Adrenal gland (tissue), 9 donors: ENCODE measurements at regions not wholly inside any gene's neighbourhood (a gene's known extent, or its start where the extent isn't known, plus 50 kb on each side); places are given as distances from the start of the nearest gene placed in this dataset.

Source experiments
- DNase-seq, 7 donors: peaks; one replicate each; pipeline ENCODE4 v3.0.0-alpha.2; 2019 to 2020
- H3K27ac ChIP-seq, 5 donors: fragments of 200-600 bp; sonication (generic) in 4 of 5; 1 replicate in 3 of 5; 2 replicates in 2 of 5; pipeline versions ENCODE4 v1.5.1 to v1.8.0; 2016 to 2020; ENCODE audit warnings: mild to moderate bottlenecking in 1 of 5
- H3K27me3 ChIP-seq: fragments of 200-600 bp; 2 replicates; pipeline ENCODE4 v1.8.0; 2021
- H3K36me3 ChIP-seq, 2 donors: fragments of 200-600 bp; replicated peaks in 1 of 2; 1 replicate in 1 of 2; 2 replicates in 1 of 2; pipeline versions ENCODE4 v1.5.1 to v1.8.0; 2018 to 2022
- H3K4me1 ChIP-seq, 2 donors: fragments of 200-600 bp; replicated peaks in 1 of 2; 1 replicate in 1 of 2; 2 replicates in 1 of 2; pipeline versions ENCODE4 v1.5.1 to v1.8.0; 2018 to 2021
- H3K4me3 ChIP-seq, 4 donors: fragments of 200-600 bp; sonication (generic) in 3 of 4; one replicate each; pipeline ENCODE4 v1.5.1; 2016 to 2018
- H3K9me3 ChIP-seq, 3 donors: fragments of 200-600 bp; sonication (generic) in 1 of 3; replicated peaks in 1 of 3; 1 replicate in 2 of 3; 2 replicates in 1 of 3; pipeline versions ENCODE4 v1.5.1 to v1.8.0; 2016 to 2021
- CTCF ChIP-seq, 6 experiments: fragments of 450-650 bp in 4 of 6; fragments of 200-600 bp in 2 of 6; sonication (generic) in 1 of 6; IDR thresholded peaks; 1 replicate in 5 of 6; 2 replicates in 1 of 6; pipeline versions ENCODE4 v1.5.1 to v1.8.0; 2016 to 2021; ENCODE audit warnings: antibody characterized with exemption in 6 of 6, mild to moderate bottlenecking in 2 of 6, moderate library complexity in 1 of 6
- POLR2A ChIP-seq, 2 donors: fragments of 450-650 bp; IDR thresholded peaks; one replicate each; pipeline ENCODE4 v1.6.1; 2017; ENCODE audit warnings: antibody characterized with exemption in 2 of 2, mild to moderate bottlenecking in 2 of 2, moderate library complexity in 1 of 2
- WGBS, 4 donors: extraction: QIAGEN DNeasy Blood & Tissue Kit in 2 of 4; methylation state at CpG; one replicate each; pipeline versions ENCODE4 v1.1.5 to v1.1.7; 2013 to 2017; 5-methylcytosine and 5-hydroxymethylcytosine counted together
- intact Hi-C, 2 donors: fragments of 100-400 bp; cut with DNase I; formaldehyde crosslinking; loops; one replicate each; pipeline versions ENCODE4 v1.14.1 to v1.15.0; 2022 to 2023
- donor health status: healthy with polysubstance abuse.
- donor health status: Bipolar disorder and iron deficiency.
- donor health status: DM: yes; HTN: yes; CAD: no.
- donor health status: DM: no; HTN: no; CAD: no.
- donor health status: DM: no; HTN: no; CAD: no.

GRCh38 chr3:144106970-144107369, 135.3 kb downstream of the DIPK2A start:
- Histone ChIP-seq H3K27me3 (no peaks in the 10 kb centered on the region), H3K4me3 (no peak overlapping the region), H3K27ac (no peak overlapping the region), H3K9me3 (no peaks in the 10 kb centered on the region), H3K4me1 (no peaks in the 10 kb centered on the region), H3K36me3 (no peaks in the 10 kb centered on the region)
- no peak for TF ChIP-seq CTCF (IDR thresholded peaks at IDR 0.05)
- TF ChIP-seq POLR2A (IDR thresholded peaks at IDR 0.05), result no peak
- no peak for DNase-seq
- 78 to 85% (median 83%) methylated on average over 3 of the region's 3 CpGs for WGBS, 4 donors
- intact Hi-C loops, result no loop called here

- Histone ChIP-seq H3K4me1 (no peaks in the 10 kb centered on the region), H3K36me3 (no peaks in the 10 kb centered on the region), H3K4me3 (no peak overlapping the region), H3K27me3 (no peaks in the 10 kb centered on the region), H3K27ac (no peak overlapping the region), H3K9me3 (no peaks in the 10 kb centered on the region)
- WGBS, 4 donors, result 94 to 100% (median 95%) methylated on average over 1 of the region's 1 CpG
- TF ChIP-seq CTCF (IDR thresholded peaks at IDR 0.05) (no peak), POLR2A (IDR thresholded peaks at IDR 0.05) (no peak)
- DNase-seq, result no peak
- intact Hi-C loops, result no loop called here
Observed at GRCh38 chr3:144107923-144108322, 136.3 kb downstream of the DIPK2A start.

- H3K36me3 ChIP-seq, result no peaks in the 10 kb centered on the region
- DNase-seq, result no peak
- WGBS, 4 donors, result 82 to 91% (median 83%) methylated on average over 3 of the region's 3 CpGs
- TF ChIP-seq POLR2A (IDR thresholded peaks at IDR 0.05) (no peak), CTCF (IDR thresholded peaks at IDR 0.05) (no peak)
- no peaks in the 10 kb centered on the region for H3K27me3 ChIP-seq
- H3K4me3 ChIP-seq, result no peak overlapping the region
- intact Hi-C loops, result no loop called here
- H3K9me3 ChIP-seq, result no peaks in the 10 kb centered on the region
- no peaks in the 10 kb centered on the region for H3K4me1 ChIP-seq
- H3K27ac ChIP-seq, result no peak overlapping the region
Observed at GRCh38 chr3:144109944-144110343, 138.3 kb downstream of the DIPK2A start.

GRCh38 chr3:144112036-144112435, 140.4 kb downstream of the DIPK2A start:
- no peaks in the 10 kb centered on the region for H3K36me3 ChIP-seq
- DNase-seq, result no peak
- TF ChIP-seq CTCF (IDR thresholded peaks at IDR 0.05) (no peak), POLR2A (IDR thresholded peaks at IDR 0.05) (no peak)
- intact Hi-C loops, result no loop called here
- no peaks in the 10 kb centered on the region for H3K4me1 ChIP-seq
- H3K9me3 ChIP-seq, result no peaks in the 10 kb centered on the region
- no peak overlapping the region for H3K4me3 ChIP-seq
- no peaks in the 10 kb centered on the region for H3K27me3 ChIP-seq
- 65 to 91% (median 81%) methylated on average over 2 of the region's 2 CpGs for WGBS, 4 donors
- no peak overlapping the region for H3K27ac ChIP-seq
